HG03442 (cell line): ENCODE measurements at regions not wholly inside any gene's neighbourhood (a gene's known extent, or its start where the extent isn't known, plus 50 kb on each side); places are given as distances from the start of the nearest gene placed in this dataset.
"Not testable (repeated sequence)": the region's sequence is repeated elsewhere in the genome, so short reads cannot be mapped to it uniquely, and the experiment has no call there.

Experiments
- ATAC-seq: cut with Tn5 transposase; IDR thresholded peaks from one replicate; pipeline ENCODE4 v1.9.1; 2021; ENCODE audit warnings: mild to moderate bottlenecking, moderate library complexity; ENCODE audit not compliant: unreplicated experiment

GRCh38 chr5:118554241-118554640 is 434.1 kb downstream of the DTWD2 start:
- no peak for ATAC-seq

GRCh38 chr5:118553662-118554061 is 434.7 kb downstream of the DTWD2 start:
- ATAC-seq, result no peak

- ATAC-seq, result no peak
Observed at GRCh38 chr5:118552731-118553360, 435.5 kb downstream of the DTWD2 start.

- no peak for ATAC-seq
Observed at GRCh38 chr5:118552146-118552545, 436.2 kb downstream of the DTWD2 start.

GRCh38 chr5:118551716-118552115 is 436.6 kb downstream of the DTWD2 start:
- no peak for ATAC-seq

GRCh38 chr5:118551031-118551430 is 437.3 kb downstream of the DTWD2 start:
- ATAC-seq, result no peak

- no peak for ATAC-seq
Observed at GRCh38 chr5:118548761-118549720, 439.3 kb downstream of the DTWD2 start.

- no peak for ATAC-seq
Observed at GRCh38 chr5:118545470-118545869, 442.9 kb downstream of the DTWD2 start.

GRCh38 chr5:118544887-118545449 is 443.4 kb downstream of the DTWD2 start:
- ATAC-seq, result no peak

GRCh38 chr5:118533923-118534322 is 454.4 kb downstream of the DTWD2 start:
- no peak for ATAC-seq

GRCh38 chr5:118533156-118533555 is 455.2 kb downstream of the DTWD2 start:
- ATAC-seq, result no peak

GRCh38 chr5:118531276-118531675 is 457.1 kb downstream of the DTWD2 start:
- no peak for ATAC-seq

GRCh38 chr5:118529361-118530144 is 458.8 kb downstream of the DTWD2 start:
- ATAC-seq, result no peak

- no peak for ATAC-seq
Observed at GRCh38 chr5:118522626-118523025, 465.7 kb downstream of the DTWD2 start.

GRCh38 chr5:118520771-118521415 is 467.5 kb downstream of the DTWD2 start:
- ATAC-seq, result no peak

GRCh38 chr5:118519466-118519865 is 468.9 kb downstream of the DTWD2 start:
- ATAC-seq, result no peak

- no peak for ATAC-seq
Observed at GRCh38 chr5:118518720-118519119, 469.6 kb downstream of the DTWD2 start.

- no peak for ATAC-seq
Observed at GRCh38 chr5:118511846-118512245, 476.5 kb downstream of the DTWD2 start.

GRCh38 chr5:118506217-118506852 is 482.0 kb downstream of the DTWD2 start:
- ATAC-seq, result peak; percentile 94

GRCh38 chr5:118502232-118502631 is 486.1 kb downstream of the DTWD2 start:
- not testable (repeated sequence) for ATAC-seq
